ENCODE measurements at regions not wholly inside any gene's neighbourhood (a gene's known extent, or its start where the extent isn't known, plus 50 kb on each side); places are given as distances from the start of the nearest gene placed in this dataset.

GRCh38 chr5:167466992-167467391 is 824.5 kb upstream of the WWC1 start:
- Histone ChIP-seq H3K79me2 (replicated peaks; ENCODE audit: insufficient read depth, low read length) (no peaks in the 10 kb centered on the region), H3K4me3 (ENCODE audit: low read length) (no peak overlapping the region), H3K27ac (ENCODE audit: low read length) (no peak overlapping the region), H3K9me3 (ENCODE audit: low read length) (no peaks in the 10 kb centered on the region), H3K9ac (ENCODE audit: low read length) (no peak overlapping the region), H3K9me2 (ENCODE audit: insufficient read depth, low read length) (no peaks in the 10 kb centered on the region), H3K4me2 (ENCODE audit: low read length) (no peak overlapping the region), H3K27me3 (ENCODE audit: insufficient read depth, low read depth, low read length) (no peaks in the 10 kb centered on the region), H3F3A (ENCODE audit: insufficient read depth, low read length, poor library complexity, severe bottlenecking) (no peaks in the 10 kb centered on the region), H3K36me3 (ENCODE audit: insufficient read depth, low read length) (no peaks in the 10 kb centered on the region), H2AFZ (ENCODE audit: low read depth, low read length) (no peak overlapping the region), H4K20me1 (ENCODE audit: insufficient read depth) (no peaks in the 10 kb centered on the region)
- TF ChIP-seq SMC3 (conservative IDR thresholded peaks at IDR 0.05; ENCODE audit: poor library complexity) (no peak), EZH2 (IDR thresholded peaks at IDR 0.05; ENCODE audit: borderline replicate concordance, insufficient read depth, low read length, poor library complexity, severe bottlenecking) (no peak), POLR2AphosphoS5 (IDR thresholded peaks at IDR 0.05) (no peak), EP300 (conservative IDR thresholded peaks at IDR 0.05; ENCODE audit: poor library complexity, severe bottlenecking) (no peak), RAD21 (conservative IDR thresholded peaks at IDR 0.05) (no peak), TAF1 (IDR thresholded peaks at IDR 0.05; ENCODE audit: low read depth) (no peak)
- TF ChIP-seq, protein P1, sequence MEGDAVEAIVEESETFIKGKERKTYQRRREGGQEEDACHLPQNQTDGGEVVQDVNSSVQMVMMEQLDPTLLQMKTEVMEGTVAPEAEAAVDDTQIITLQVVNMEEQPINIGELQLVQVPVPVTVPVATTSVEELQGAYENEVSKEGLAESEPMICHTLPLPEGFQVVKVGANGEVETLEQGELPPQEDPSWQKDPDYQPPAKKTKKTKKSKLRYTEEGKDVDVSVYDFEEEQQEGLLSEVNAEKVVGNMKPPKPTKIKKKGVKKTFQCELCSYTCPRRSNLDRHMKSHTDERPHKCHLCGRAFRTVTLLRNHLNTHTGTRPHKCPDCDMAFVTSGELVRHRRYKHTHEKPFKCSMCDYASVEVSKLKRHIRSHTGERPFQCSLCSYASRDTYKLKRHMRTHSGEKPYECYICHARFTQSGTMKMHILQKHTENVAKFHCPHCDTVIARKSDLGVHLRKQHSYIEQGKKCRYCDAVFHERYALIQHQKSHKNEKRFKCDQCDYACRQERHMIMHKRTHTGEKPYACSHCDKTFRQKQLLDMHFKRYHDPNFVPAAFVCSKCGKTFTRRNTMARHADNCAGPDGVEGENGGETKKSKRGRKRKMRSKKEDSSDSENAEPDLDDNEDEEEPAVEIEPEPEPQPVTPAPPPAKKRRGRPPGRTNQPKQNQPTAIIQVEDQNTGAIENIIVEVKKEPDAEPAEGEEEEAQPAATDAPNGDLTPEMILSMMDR (IDR thresholded peaks at IDR 0.05; ENCODE audit: poor library complexity, severe bottlenecking), result no peak

- Histone ChIP-seq H3K36me3 (ENCODE audit: insufficient read depth, low read length) (no peaks in the 10 kb centered on the region), H3K79me2 (replicated peaks; ENCODE audit: insufficient read depth, low read length) (no peaks in the 10 kb centered on the region), H3K9me3 (ENCODE audit: low read length) (no peaks in the 10 kb centered on the region), H2AFZ (ENCODE audit: low read depth, low read length) (no peak overlapping the region), H3K4me3 (ENCODE audit: low read length) (no peak overlapping the region), H3K9ac (ENCODE audit: low read length) (no peak overlapping the region), H3K27ac (ENCODE audit: low read length) (no peak overlapping the region), H3K9me2 (ENCODE audit: insufficient read depth, low read length) (no peaks in the 10 kb centered on the region), H4K20me1 (ENCODE audit: insufficient read depth) (no peaks in the 10 kb centered on the region), H3K4me2 (ENCODE audit: low read length) (no peak overlapping the region), H3F3A (ENCODE audit: insufficient read depth, low read length, poor library complexity, severe bottlenecking) (no peaks in the 10 kb centered on the region), H3K27me3 (ENCODE audit: insufficient read depth, low read depth, low read length) (no peaks in the 10 kb centered on the region)
- TF ChIP-seq EP300 (conservative IDR thresholded peaks at IDR 0.05; ENCODE audit: poor library complexity, severe bottlenecking) (no peak), TAF1 (IDR thresholded peaks at IDR 0.05; ENCODE audit: low read depth) (no peak), REST (IDR thresholded peaks at IDR 0.05; ENCODE audit: borderline replicate concordance) (no peak), MXI1 (conservative IDR thresholded peaks at IDR 0.05; ENCODE audit: poor library complexity, severe bottlenecking) (no peak), RAD21 (conservative IDR thresholded peaks at IDR 0.05) (no peak), SMC3 (conservative IDR thresholded peaks at IDR 0.05; ENCODE audit: poor library complexity) (no peak), EZH2 (IDR thresholded peaks at IDR 0.05; ENCODE audit: borderline replicate concordance, insufficient read depth, low read length, poor library complexity, severe bottlenecking) (no peak), POLR2AphosphoS5 (IDR thresholded peaks at IDR 0.05) (no peak)
- TF ChIP-seq, protein P1 (IDR thresholded peaks at IDR 0.05; ENCODE audit: poor library complexity, severe bottlenecking), result no peak
Observed at GRCh38 chr5:167472566-167473108, 818.8 kb upstream of the WWC1 start.
